ENCODE measurements at regions not wholly inside any gene's neighbourhood (a gene's known extent, or its start where the extent isn't known, plus 50 kb on each side); places are given as distances from the start of the nearest gene placed in this dataset.

DNA sequence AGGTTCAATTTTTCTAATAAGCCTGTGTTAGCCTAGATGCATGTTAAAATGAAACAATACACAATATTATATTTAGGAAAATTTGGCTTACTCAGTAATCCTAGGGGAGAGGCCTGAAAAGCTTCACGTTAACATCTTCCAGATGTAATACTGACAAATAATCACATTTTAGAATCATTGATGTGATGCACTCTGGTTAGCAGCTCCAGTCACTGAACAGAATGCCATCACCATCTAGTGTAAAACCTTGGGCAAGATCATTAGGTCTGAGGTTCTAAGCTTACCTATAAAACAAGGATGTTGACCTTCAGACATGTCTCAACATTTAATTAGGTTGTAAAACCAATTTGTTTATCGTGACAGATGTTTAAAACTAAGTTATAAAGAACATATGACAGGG is 1704.8 kb downstream of the STIM2 start:
- Mint-ChIP-seq H3K4me3 (no peak overlapping the region), H3K27ac (no peak overlapping the region), H3K4me1 (ENCODE audit: low read depth) (no peaks in the 10 kb centered on the region), H3K36me3 (ENCODE audit: low read depth) (no peaks in the 10 kb centered on the region), H3K9me3 (peaks cover 27% of the 10 kb centered on the region), H3K27me3 (no peaks in the 10 kb centered on the region)
- intact Hi-C loops (cut with micrococcal nuclease), result no loop called here

DNA sequence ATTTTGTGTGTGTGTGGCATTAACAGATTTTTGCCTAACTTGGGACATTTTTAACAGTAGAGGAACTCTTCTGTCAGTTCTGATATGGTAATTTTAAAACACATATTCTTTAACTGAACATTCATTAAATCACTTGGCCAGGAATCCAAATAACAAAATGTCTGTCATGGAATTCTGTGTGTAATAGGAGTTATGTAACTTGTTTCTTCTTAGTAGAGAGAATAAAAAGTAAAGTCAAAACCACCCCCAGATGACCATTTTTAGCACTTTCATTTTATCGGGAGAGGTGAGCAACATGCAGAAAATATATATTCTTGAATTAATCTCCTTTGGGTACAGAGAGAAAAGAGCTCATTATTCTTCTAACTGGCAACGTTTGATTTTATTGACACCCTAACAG is 1740.3 kb downstream of the STIM2 start:
- Mint-ChIP-seq H3K27ac (no peak overlapping the region), H3K36me3 (ENCODE audit: low read depth) (no peaks in the 10 kb centered on the region), H3K27me3 (no peaks in the 10 kb centered on the region), H3K4me1 (ENCODE audit: low read depth) (no peaks in the 10 kb centered on the region), H3K9me3 (peaks cover 1% of the 10 kb centered on the region), H3K4me3 (no peak overlapping the region)
- intact Hi-C loops (cut with micrococcal nuclease), result no loop called here

DNA sequence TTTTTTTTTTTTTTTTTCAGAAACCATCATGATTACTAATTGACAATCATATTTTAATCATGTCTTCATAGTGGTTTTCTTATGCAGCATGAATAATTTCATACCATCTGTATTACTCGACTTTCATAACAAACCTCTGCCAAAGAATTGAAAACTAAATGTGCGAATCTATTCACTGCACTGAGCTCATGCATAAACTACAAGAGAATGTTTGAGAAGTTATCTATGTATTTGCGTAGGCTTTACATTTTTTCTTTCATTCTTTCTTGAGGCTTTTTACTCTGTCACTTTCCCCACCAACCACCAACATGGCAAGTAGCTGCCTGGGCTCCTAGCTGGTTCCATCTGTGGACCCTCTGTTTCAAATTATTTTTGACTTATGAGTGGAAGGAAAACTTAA is 1761.0 kb downstream of the STIM2 start:
- Mint-ChIP-seq H3K4me1 (ENCODE audit: low read depth) (no peaks in the 10 kb centered on the region), H3K27me3 (no peaks in the 10 kb centered on the region), H3K9me3 (peaks cover 17% of the 10 kb centered on the region), H3K27ac (no peak overlapping the region), H3K4me3 (no peak overlapping the region), H3K36me3 (ENCODE audit: low read depth) (no peaks in the 10 kb centered on the region)
- intact Hi-C loops (cut with micrococcal nuclease), result no loop called here

DNA sequence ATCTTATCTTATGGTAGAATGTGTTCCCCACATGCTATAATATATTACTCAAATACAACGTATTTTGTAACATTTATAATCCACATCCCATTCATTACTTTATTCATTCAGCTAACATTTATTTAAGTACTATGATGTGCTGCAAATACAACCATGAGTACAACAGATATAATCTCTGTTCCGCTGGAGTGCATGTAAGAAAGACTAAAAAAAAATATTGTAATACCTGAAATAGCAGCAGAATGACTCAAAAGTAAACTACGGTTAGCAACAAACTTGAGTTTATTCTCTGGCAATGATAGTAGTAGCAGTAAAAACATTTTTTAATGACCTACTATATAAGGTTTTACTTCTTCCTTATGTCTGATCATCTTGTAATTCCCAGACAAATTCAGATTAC is 1776.3 kb downstream of the STIM2 start:
- intact Hi-C loops (cut with micrococcal nuclease), result no loop called here
- H3K27me3 Mint-ChIP-seq, result no peaks in the 10 kb centered on the region
- H3K4me1 Mint-ChIP-seq (ENCODE audit: low read depth), result no peaks in the 10 kb centered on the region
- H3K27ac Mint-ChIP-seq, result no peak overlapping the region
- H3K9me3 Mint-ChIP-seq, result peaks cover 9% of the 10 kb centered on the region
- H3K36me3 Mint-ChIP-seq (ENCODE audit: low read depth), result no peaks in the 10 kb centered on the region
- H3K4me3 Mint-ChIP-seq, result no peak overlapping the region

DNA sequence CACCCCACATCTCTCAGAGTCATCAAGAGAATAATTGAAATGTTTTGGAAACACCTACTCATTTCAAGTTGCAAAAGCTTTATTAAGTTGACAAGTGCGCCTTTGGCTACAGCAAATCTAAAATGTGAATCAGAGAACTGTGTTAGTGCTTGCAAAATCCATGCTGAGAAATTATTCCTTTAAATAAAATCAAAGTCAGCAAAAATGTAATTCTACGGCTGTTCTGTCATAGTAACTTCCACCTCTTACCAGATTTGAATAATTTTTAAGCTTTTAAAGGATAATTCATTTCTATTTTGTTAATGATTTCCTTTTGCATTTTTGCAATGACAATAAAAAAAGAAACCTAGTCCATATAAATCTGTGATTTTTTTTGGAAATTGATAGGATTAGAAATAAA is 1779.1 kb downstream of the STIM2 start:
- Mint-ChIP-seq H3K4me3 (no peak overlapping the region), H3K9me3 (no peaks in the 10 kb centered on the region), H3K27me3 (no peaks in the 10 kb centered on the region), H3K36me3 (ENCODE audit: low read depth) (no peaks in the 10 kb centered on the region), H3K4me1 (ENCODE audit: low read depth) (no peaks in the 10 kb centered on the region), H3K27ac (no peak overlapping the region)
- intact Hi-C loops (cut with micrococcal nuclease), result no loop called here

DNA sequence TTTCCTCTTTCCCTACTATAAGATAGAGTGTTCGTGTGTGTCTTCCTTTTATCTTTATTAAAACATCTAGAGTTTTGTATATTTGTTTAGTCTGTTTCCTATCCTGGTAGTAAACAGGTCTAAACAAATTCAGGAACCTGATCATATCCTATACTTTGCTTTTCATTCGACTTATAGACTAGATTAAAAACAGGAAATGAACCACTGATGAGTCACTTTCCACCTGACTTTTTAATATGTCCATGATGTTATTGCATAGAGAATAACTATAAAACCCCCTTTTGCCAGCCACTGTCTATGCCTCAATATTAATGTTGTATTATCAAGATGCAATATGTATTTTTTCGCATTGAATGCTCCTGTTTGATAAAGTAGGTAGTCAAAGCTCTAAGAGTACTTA is 1794.0 kb downstream of the STIM2 start:
- Mint-ChIP-seq H3K4me3 (no peak overlapping the region), H3K27me3 (no peaks in the 10 kb centered on the region), H3K4me1 (ENCODE audit: low read depth) (no peaks in the 10 kb centered on the region), H3K36me3 (ENCODE audit: low read depth) (no peaks in the 10 kb centered on the region), H3K9me3 (peaks cover 10% of the 10 kb centered on the region), H3K27ac (no peak overlapping the region)
- intact Hi-C loops (cut with micrococcal nuclease), result no loop called here

DNA sequence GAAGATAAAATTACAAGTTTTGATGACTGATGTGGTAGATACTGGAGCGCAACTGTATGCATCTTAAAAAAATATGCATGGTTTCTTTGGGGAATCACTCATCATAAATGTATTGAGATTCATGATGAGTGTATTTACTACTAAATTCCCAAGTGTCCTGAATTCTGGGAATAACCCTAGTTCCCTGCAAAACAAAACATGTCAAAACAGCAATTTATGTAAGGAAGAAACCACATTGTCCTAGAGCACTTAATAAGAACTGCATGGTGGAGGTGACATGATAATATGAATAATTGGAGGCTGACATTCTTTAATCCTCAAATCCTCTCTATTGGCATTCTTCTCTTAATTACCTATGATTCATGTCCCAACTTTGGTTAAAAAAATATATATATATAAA is 1804.7 kb downstream of the STIM2 start:
- Mint-ChIP-seq H3K27me3 (no peaks in the 10 kb centered on the region), H3K36me3 (ENCODE audit: low read depth) (no peaks in the 10 kb centered on the region), H3K4me3 (no peak overlapping the region), H3K9me3 (no peaks in the 10 kb centered on the region), H3K4me1 (ENCODE audit: low read depth) (no peaks in the 10 kb centered on the region), H3K27ac (no peak overlapping the region)
- intact Hi-C loops (cut with micrococcal nuclease), result no loop called here

DNA sequence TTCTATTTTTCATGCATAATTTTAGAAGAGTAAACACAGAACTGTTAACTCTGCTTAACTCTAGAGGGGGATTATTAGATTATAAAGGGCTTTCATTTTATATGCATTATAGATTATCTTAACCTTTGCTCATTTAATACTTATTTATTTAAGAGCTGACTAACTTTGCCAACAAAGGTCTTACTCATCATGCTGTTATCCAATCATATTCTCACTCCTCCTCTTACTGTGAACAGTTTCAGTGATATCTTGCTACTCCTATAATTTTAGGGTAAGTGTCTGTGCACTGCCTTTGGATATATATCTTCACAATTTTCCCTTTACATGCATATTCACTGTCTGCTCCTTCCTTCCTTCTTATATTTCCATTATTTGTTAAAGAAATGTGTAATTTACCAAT is 1814.9 kb downstream of the STIM2 start:
- Mint-ChIP-seq H3K36me3 (ENCODE audit: low read depth) (no peaks in the 10 kb centered on the region), H3K27ac (no peak overlapping the region)

DNA sequence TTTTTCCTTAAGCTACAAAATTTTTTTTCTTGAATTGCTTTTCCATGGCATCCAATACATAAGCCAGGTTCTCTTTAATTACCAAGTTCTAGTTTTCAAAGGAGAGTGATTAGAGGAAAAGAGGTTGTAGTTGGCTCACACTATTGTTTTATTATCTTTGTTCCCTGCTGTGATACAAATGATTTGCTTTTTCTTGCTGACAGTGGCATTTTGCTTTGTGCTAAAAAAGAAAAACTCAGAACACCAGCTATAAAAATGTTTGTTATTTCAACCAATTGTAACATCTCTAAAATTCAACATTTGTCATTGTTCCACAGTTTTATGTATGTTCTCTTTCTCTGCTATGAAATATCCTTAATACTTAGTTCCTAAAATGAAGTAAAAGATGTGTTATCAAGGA is 1817.2 kb downstream of the STIM2 start:
- intact Hi-C loops (cut with micrococcal nuclease), result no loop called here

More for the DNA sequence above, 1814.9 kb downstream of the STIM2 start:
- Mint-ChIP-seq H3K4me3 (no peak overlapping the region), H3K27me3 (no peaks in the 10 kb centered on the region), H3K9me3 (no peaks in the 10 kb centered on the region), H3K4me1 (ENCODE audit: low read depth) (no peaks in the 10 kb centered on the region)
- intact Hi-C loops (cut with micrococcal nuclease), result no loop called here

DNA sequence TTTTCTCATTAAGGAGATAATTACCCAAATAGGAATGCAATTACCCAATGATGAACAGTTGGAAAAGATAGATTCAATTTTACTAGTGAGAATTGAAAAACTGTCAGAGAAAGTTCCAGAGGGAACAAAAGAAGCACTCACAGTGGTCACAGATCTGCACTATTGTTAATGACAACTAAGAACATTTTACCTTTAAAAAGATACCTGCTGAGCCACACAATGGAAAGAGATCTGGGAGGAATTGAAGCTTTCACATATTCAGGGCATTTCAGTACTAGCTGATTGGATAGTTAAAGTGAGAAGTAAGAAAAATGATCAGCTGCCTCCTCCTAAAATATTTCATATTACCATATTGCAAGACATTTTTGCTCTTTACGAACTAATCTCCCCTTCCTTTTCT is 1822.2 kb downstream of the STIM2 start:
- Mint-ChIP-seq H3K4me3 (no peak overlapping the region), H3K36me3 (ENCODE audit: low read depth) (no peaks in the 10 kb centered on the region), H3K27ac (no peak overlapping the region), H3K27me3 (no peaks in the 10 kb centered on the region), H3K4me1 (ENCODE audit: low read depth) (no peaks in the 10 kb centered on the region), H3K9me3 (no peaks in the 10 kb centered on the region)
- intact Hi-C loops (cut with micrococcal nuclease), result no loop called here

More for the DNA sequence above, 1817.2 kb downstream of the STIM2 start:
- H3K4me3 Mint-ChIP-seq, result no peak overlapping the region
- no peaks in the 10 kb centered on the region for H3K36me3 Mint-ChIP-seq (ENCODE audit: low read depth)
- no peaks in the 10 kb centered on the region for H3K9me3 Mint-ChIP-seq
- H3K4me1 Mint-ChIP-seq (ENCODE audit: low read depth), result no peaks in the 10 kb centered on the region
- no peaks in the 10 kb centered on the region for H3K27me3 Mint-ChIP-seq
- H3K27ac Mint-ChIP-seq, result no peak overlapping the region

DNA sequence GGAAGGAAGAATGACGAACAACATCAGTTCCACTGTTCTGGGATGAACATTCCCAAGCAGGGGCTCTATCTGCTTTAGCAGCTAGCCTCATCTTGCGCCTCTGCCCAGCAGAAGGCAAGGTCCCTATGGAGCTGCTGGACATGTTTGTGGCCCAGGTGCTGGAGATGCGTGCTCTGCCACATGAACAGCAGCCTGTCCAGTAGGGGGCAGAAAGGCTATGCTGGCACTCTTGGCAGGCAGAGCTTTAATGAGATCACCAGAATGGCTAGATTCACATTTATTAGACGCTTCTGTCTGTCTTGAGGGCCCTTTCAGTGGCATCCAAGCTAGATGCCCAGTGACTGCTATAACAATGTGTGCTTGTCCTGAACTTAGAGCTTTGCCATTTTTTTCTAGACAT is 1826.0 kb downstream of the STIM2 start:
- Mint-ChIP-seq H3K27me3 (no peaks in the 10 kb centered on the region), H3K9me3 (no peaks in the 10 kb centered on the region), H3K4me1 (ENCODE audit: low read depth) (no peaks in the 10 kb centered on the region), H3K36me3 (ENCODE audit: low read depth) (no peaks in the 10 kb centered on the region), H3K4me3 (no peak overlapping the region), H3K27ac (no peak overlapping the region)
- intact Hi-C loops (cut with micrococcal nuclease), result no loop called here

DNA sequence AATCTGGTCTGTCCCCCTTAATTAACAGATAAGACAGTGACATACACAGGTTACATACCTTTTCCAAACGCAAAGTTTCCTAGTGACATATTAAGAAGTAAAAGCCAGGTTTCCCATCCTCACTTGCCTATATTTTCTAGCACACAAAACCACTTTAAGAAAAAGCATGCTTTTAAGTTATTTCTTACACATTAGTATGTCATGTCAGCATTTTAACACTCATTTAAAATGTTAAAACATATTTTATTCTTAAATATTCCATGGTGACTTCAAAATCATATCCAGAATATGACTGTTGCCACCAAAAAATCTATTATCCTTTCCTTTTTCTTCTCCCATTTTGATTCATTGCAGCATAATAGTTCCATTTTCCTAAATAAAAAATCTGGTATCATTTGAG is 1830.2 kb downstream of the STIM2 start:
- no peaks in the 10 kb centered on the region for H3K36me3 Mint-ChIP-seq (ENCODE audit: low read depth)
- H3K27ac Mint-ChIP-seq, result no peak overlapping the region
- H3K4me1 Mint-ChIP-seq (ENCODE audit: low read depth), result no peaks in the 10 kb centered on the region
- H3K4me3 Mint-ChIP-seq, result no peak overlapping the region
- H3K27me3 Mint-ChIP-seq, result no peaks in the 10 kb centered on the region
- intact Hi-C loops (cut with micrococcal nuclease), result no loop called here
- no peaks in the 10 kb centered on the region for H3K9me3 Mint-ChIP-seq

DNA sequence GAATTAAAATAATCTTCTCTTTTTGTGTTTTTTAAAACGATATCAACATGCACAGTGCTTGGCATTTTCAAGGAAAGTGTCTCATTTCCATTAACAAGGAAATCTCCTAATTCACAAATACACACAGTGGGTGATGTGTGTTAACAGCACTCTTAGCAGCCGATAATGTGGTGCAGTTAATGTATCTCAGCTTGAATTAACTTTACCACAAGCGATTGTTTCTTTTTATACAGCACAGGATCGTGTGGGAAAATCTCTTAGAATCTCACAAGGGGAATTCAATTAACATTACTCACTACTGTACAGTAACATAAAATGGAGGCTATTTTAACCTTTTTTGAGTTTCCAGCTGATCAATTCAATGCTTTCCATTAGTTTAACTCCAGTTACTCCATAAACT is 1841.9 kb downstream of the STIM2 start:
- intact Hi-C loops (cut with micrococcal nuclease), result no loop called here
- Mint-ChIP-seq H3K4me1 (ENCODE audit: low read depth) (no peaks in the 10 kb centered on the region), H3K9me3 (no peaks in the 10 kb centered on the region), H3K36me3 (ENCODE audit: low read depth) (no peaks in the 10 kb centered on the region), H3K27me3 (no peaks in the 10 kb centered on the region), H3K27ac (no peak overlapping the region), H3K4me3 (no peak overlapping the region)

DNA sequence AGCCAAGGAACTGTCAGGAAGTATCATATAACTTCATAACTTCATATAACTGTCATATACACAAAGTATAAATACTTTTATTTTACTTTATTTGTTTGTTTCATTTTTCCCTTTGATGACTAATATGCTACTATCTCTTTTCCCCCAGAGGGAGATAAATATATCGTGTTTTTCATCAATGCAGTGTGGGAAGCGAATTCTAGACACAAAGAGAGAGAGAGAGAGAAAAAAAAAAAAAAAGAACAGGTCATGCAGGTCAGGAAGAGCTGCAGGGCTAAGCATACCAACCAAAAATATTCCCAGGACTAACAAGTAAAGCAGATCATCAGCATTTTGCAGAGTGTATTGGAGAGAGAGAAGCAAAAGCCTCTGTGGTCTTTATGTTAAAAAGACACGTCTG is 1849.2 kb downstream of the STIM2 start:
- H3K4me1 Mint-ChIP-seq (ENCODE audit: low read depth), result no peaks in the 10 kb centered on the region
- intact Hi-C loops (cut with micrococcal nuclease), result no loop called here
- no peaks in the 10 kb centered on the region for H3K36me3 Mint-ChIP-seq (ENCODE audit: low read depth)
- H3K9me3 Mint-ChIP-seq, result no peaks in the 10 kb centered on the region
- H3K4me3 Mint-ChIP-seq, result no peak overlapping the region
- H3K27ac Mint-ChIP-seq, result no peak overlapping the region
- no peaks in the 10 kb centered on the region for H3K27me3 Mint-ChIP-seq

DNA sequence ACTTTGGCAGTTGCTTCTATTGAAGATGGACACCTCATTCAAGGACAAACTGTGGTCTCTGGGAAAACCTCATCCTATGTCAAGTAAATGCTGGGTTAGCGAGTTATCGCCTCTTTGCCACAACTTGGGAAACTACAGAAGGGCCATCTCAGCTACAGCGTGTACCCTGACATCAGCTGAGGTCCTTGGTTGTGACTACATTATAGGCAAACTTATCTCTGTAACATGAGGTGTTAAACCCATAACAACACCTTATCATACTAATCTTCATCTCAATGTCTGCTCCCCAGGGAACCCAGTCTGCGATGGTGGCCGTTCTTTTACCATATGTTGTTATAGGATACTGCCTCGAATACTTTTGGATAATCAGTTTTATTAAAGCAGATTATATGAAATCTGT is 1862.7 kb downstream of the STIM2 start:
- no peak overlapping the region for H3K4me3 Mint-ChIP-seq
- intact Hi-C loops (cut with micrococcal nuclease), result no loop called here
- H3K27me3 Mint-ChIP-seq, result no peaks in the 10 kb centered on the region
- no peaks in the 10 kb centered on the region for H3K36me3 Mint-ChIP-seq (ENCODE audit: low read depth)
- H3K9me3 Mint-ChIP-seq, result no peaks in the 10 kb centered on the region
- H3K27ac Mint-ChIP-seq, result no peak overlapping the region
- H3K4me1 Mint-ChIP-seq (ENCODE audit: low read depth), result no peaks in the 10 kb centered on the region

DNA sequence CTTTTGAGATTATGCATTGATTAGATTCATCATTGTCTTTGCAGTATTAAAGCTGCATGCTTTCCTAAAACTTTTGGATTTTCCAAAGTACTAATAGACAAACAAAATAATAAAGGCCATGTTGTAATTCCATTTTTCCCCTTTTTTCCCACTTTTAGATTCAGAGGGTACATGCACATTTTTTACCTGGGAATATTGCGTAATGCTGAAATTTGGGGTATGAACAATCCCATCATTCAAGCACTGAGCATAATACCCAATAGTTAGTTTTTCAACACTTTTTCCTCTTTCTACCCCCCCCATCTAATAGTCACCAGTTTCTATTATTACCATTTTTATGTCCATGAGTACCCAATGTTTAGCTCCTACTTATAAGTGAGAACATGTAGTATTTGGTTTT is 1863.6 kb downstream of the STIM2 start:
- no peaks in the 10 kb centered on the region for H3K36me3 Mint-ChIP-seq (ENCODE audit: low read depth)
- intact Hi-C loops (cut with micrococcal nuclease), result no loop called here
- H3K27me3 Mint-ChIP-seq, result no peaks in the 10 kb centered on the region
- H3K27ac Mint-ChIP-seq, result no peak overlapping the region
- H3K4me1 Mint-ChIP-seq (ENCODE audit: low read depth), result no peaks in the 10 kb centered on the region
- no peak overlapping the region for H3K4me3 Mint-ChIP-seq
- no peaks in the 10 kb centered on the region for H3K9me3 Mint-ChIP-seq

Data from dendritic cell treated with granulocyte-macrophage colony-stimulating factor and Interleukin-4, amounts not matched to agents 40 ng/mL and 50 ng/mL, for 4 days (primary cell).